Dermis blood vessel endothelial cell (primary cell): ENCODE measurements at regions not wholly inside any gene's neighbourhood (a gene's known extent, or its start where the extent isn't known, plus 50 kb on each side); places are given as distances from the start of the nearest gene placed in this dataset.

Experiments
- DNase-seq: peaks from one replicate; pipeline ENCODE4 v3.0.0; 2010

GRCh38 chr2:203813684-203814083 is 53.9 kb upstream of the CTLA4 start:
- no peak for DNase-seq

DNA sequence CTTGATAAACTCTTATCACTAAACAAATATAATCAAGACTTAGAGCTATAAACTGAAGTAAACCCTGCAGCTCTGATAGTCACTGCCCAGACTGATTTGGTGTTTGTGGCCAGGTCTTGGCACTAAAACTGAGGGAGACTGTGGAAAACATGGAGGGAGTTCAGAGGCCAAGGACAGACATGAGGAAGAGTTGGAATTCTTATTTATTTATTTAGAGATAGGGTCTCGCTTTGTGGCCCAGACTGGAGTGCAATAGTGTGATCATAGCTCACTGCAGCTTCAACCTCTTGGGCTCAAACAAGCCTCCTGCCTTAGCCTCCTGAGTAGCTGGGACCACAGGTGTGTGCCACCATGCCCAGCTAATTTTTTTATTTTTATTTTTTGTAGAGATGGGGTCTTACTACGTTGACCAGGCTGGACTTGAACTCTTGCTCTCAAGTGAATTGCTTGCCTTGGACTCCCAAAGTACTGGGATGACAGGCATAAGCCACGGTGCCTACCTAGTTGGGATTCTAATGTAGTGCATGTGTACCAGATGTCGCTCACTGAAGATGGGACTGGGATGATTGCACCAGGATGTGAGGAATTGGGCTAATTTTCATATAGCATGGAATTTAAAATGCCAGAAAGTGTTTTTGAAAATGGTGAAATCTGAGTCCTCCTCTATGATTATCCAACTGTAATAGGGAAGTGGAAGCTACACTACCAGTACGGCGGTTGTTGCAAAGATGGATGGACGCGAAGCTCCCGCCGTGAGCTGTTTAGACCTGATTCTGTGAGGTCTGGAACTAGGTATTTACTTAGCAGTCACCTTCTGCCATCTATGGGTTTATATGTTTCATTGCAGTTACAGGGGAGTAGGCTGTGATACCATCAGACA is 52.7 kb upstream of the CTLA4 start:
- DNase-seq: peak; percentile 87

DNA sequence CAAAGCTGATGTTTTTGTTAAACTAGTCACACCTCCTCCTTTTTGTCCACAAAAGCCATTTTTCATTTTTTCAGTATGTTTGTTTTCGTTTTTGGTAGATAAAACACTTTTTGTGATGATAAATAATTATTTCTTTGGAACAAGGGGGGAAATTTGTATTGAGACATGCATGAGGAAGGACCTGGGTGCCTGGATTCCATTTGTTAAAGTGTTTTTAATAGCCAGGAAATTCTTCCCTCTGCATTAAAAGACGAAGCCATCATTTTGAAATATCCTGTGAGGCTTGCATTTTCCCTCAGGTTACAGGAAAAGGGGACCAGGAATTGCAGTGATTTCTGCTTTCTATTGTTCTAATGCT is 52.1 kb upstream of the CTLA4 start:
- no peak for DNase-seq

DNA sequence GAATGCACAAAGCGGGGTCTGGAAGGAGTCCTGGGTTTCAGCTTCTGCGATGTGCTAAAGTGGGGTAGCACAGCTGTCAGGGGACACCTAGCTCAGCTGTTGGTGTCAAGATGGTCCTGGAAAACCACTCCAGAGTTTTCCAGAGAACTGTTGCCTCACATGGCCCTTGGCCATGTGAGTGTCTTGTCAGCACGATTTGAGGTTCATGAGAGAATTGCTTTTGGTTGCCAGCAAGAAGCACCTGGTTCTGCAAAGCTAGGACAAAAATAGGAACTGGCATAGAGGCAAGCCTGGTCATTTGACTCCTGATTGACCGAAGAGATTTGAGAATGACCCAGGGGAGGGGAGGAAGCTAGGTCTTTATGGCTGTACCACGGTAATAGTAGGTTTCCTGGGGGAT is 50.4 kb upstream of the CTLA4 start:
- no peak for DNase-seq
